Lower leg skin (tissue), 4 donors: ENCODE measurements at regions not wholly inside any gene's neighbourhood (a gene's known extent, or its start where the extent isn't known, plus 50 kb on each side); places are given as distances from the start of the nearest gene placed in this dataset.
"Not testable (repeated sequence)": the region's sequence is repeated elsewhere in the genome, so short reads cannot be mapped to it uniquely, and the experiment has no call there.

Experiments used
- DNase-seq, 2 donors: peaks; one replicate each; pipeline ENCODE4 v3.0.0-alpha.2; 2019; ENCODE audit warnings: low spot score in 2 of 2
- H3K4me3 ChIP-seq: fragments of 200-600 bp; sonication (generic); 2 replicates; pipeline ENCODE4 v1.5.1; 2017; ENCODE audit warnings: mild to moderate bottlenecking, low read depth; ENCODE audit not compliant: poor library complexity, severe bottlenecking
- POLR2A ChIP-seq, 2 donors: fragments of 450-650 bp; IDR thresholded peaks; one replicate each; pipeline ENCODE4 v1.6.1; 2016 to 2017; ENCODE audit warnings: antibody characterized with exemption in 2 of 2, mild to moderate bottlenecking in 1 of 2, moderate library complexity in 1 of 2
- WGBS, 2 donors: methylation state at CpG; one replicate each; pipeline ENCODE4 v1.1.5; 2018; 5-methylcytosine and 5-hydroxymethylcytosine counted together
- intact Hi-C: fragments of 100-400 bp; cut with DNase I; formaldehyde crosslinking; loops from one replicate; pipeline ENCODE4 v1.15.0; 2023; ENCODE audit warnings: low total_unique reads
- TF ChIP-seq, protein P1 (sequence below), 3 donors: fragments of 450-650 bp; IDR thresholded peaks; one replicate each; pipeline ENCODE4 v1.5.1; 2016; ENCODE audit warnings: antibody characterized with exemption in 3 of 3, mild to moderate bottlenecking in 3 of 3, moderate library complexity in 2 of 3

DNA sequence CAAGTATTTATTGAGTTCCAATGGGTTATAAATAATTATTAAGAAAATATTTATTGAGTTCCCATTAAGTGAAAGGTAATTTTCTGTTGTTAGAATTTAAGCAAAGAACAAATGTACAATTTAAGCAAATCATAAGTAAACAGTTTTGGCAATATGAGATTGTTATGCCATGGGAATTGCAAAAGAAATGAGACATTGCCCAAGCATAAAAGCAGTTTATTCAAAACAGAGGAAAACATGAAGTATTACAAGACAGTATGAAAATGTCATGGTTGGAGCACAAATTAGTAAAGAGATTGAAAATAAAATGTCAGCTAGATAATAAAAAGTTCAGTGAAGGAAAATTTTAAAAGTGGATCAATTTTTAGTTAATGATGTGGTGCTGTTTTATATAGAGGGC is 706.1 kb upstream of the EPHA5 start:
- no peak for DNase-seq
- TF ChIP-seq POLR2A (IDR thresholded peaks at IDR 0.05), result no peak
- TF ChIP-seq, protein P1, sequence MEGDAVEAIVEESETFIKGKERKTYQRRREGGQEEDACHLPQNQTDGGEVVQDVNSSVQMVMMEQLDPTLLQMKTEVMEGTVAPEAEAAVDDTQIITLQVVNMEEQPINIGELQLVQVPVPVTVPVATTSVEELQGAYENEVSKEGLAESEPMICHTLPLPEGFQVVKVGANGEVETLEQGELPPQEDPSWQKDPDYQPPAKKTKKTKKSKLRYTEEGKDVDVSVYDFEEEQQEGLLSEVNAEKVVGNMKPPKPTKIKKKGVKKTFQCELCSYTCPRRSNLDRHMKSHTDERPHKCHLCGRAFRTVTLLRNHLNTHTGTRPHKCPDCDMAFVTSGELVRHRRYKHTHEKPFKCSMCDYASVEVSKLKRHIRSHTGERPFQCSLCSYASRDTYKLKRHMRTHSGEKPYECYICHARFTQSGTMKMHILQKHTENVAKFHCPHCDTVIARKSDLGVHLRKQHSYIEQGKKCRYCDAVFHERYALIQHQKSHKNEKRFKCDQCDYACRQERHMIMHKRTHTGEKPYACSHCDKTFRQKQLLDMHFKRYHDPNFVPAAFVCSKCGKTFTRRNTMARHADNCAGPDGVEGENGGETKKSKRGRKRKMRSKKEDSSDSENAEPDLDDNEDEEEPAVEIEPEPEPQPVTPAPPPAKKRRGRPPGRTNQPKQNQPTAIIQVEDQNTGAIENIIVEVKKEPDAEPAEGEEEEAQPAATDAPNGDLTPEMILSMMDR (IDR thresholded peaks at IDR 0.05), result no peak
- intact Hi-C loops, result no loop called here
- H3K4me3 ChIP-seq, result no peak overlapping the region

DNA sequence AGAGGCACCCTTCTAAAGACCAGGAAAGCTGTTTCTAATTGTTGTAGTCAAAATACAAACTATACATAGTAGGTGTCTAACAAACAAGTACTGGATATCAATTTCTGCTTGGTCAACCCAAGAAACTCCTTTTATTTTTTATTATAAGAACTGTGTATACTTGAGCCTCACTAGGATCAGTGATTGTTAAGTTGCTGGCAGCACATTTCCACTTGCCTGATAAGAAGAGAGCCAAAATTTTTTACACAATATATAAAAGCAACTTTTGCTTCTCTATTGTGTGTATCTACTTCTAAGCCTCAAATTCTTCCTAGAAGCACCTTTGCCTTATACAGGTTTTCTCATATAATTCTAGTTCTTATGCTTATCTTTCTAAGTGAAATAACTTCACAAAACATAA is 703.0 kb upstream of the EPHA5 start:
- TF ChIP-seq, protein P1 (IDR thresholded peaks at IDR 0.05), result no peak
- no peak for TF ChIP-seq POLR2A (IDR thresholded peaks at IDR 0.05)
- intact Hi-C loops, result no loop called here
- no peak overlapping the region for H3K4me3 ChIP-seq
- DNase-seq, result no peak

DNA sequence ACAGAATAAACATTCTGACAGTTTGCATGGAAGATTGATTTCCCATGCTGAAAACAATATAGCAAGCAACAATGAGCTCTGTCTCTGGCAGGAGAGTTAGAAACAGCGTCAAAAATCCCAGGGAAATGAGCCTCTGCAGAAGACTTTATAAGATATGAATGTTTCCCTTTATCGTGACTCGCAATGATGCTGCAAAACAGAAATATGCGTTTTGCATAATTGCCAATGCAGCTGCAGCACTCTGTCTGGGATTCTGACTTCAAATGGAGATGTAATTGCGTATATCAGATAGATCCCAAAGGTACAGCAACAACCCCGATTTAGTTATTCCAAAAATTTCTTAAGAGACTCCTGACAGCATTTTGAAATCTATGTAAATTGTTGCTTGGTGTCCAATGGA is 702.4 kb upstream of the EPHA5 start:
- DNase-seq, result no peak
- no peak for TF ChIP-seq POLR2A (IDR thresholded peaks at IDR 0.05)
- TF ChIP-seq, protein P1 (IDR thresholded peaks at IDR 0.05), result no peak
- no peak overlapping the region for H3K4me3 ChIP-seq
- intact Hi-C loops, result no loop called here
- 82 to 85% methylated on average over 6 of the region's 6 CpGs for WGBS, 2 donors

DNA sequence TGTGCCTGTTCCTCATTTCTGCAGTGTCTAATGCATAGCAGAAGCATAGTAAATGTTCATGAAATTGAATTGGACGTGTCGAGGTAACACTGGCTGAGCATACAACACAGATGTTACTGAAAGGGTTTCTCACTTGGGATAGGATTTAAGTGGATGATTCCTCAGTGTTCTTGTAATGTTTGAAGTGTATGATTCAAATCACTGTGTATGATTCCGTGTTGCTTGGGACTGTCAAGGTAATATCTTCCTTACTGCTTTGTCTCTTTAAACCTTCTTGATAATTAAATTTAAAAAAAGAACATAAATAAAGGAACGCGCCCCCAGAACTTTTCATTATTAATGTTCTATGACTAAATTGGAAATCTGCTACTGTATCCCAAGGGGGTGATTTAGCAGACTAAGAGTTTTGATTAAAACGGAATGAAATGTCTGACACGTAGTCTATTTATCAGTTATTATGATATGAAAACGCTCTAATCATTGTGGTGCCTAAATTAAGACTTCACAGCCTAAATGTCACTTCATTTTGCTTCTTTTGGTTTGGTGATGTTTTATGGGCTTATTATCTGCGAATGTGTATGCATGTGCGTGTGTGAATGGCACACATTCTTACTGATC is 696.9 kb upstream of the EPHA5 start:
- 69% methylated on average over 10 of the region's 10 CpGs for WGBS, 2 donors
- intact Hi-C loops, result no loop called here
- no peak for DNase-seq
- no peak overlapping the region for H3K4me3 ChIP-seq
- TF ChIP-seq, protein P1 (IDR thresholded peaks at IDR 0.05), result no peak
- no peak for TF ChIP-seq POLR2A (IDR thresholded peaks at IDR 0.05)

DNA sequence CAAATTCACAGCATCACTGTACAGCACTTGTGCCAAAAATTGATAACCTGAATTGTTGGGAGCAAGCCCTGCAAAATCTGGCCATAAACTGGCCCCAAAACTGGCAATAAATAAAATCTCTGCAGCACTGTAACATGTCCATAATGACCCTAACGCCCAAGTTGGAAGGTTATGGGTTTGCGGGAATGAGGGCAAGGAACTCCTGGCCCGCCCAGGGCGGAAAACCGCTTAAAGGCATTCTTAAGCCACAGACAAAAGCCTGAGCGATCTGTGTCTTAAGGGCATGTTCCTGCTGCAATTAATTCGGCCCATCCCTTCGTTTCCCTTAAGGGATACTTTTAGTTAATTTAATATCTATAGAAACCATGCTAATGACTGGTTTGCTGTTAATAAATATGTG is 690.1 kb upstream of the EPHA5 start:
- H3K4me3 ChIP-seq, intact Hi-C loops, DNase-seq: not testable (repeated sequence)
- WGBS, 2 donors, result 83 to 91% methylated on average over 8 of the region's 8 CpGs

DNA sequence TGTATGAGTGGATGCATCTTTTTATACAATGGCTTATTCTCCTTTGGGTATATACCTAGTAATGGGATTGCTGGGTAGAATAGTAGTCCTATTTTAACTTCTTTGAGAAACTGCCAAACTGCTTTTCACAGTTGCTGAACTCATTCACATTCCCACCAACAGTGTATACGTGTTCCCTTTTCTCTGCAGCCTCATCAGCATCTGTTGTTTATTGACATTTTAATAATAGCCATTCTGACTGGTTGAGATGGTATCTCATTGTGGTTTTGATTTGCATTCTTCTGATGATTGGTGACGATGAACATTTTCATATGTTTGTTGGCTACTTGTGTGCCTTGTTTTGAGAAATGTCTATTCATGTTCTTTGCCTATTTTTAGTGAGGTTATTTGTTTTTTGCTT is 687.0 kb upstream of the EPHA5 start:
- no peak for TF ChIP-seq POLR2A (IDR thresholded peaks at IDR 0.05)
- TF ChIP-seq, protein P1 (IDR thresholded peaks at IDR 0.05), result no peak
- intact Hi-C loops, result no loop called here
- no peak overlapping the region for H3K4me3 ChIP-seq
- no peak for DNase-seq
- WGBS, 2 donors, result 42 to 47% methylated on average over 2 of the region's 2 CpGs
